Lung microvascular endothelial cell (primary cell): ENCODE measurements at regions not wholly inside any gene's neighbourhood (a gene's known extent, or its start where the extent isn't known, plus 50 kb on each side); places are given as distances from the start of the nearest gene placed in this dataset.
"Not testable (repeated sequence)": the region's sequence is repeated elsewhere in the genome, so short reads cannot be mapped to it uniquely, and the experiment has no call there.

Experiments used
- DNase-seq, 2 donors: peaks; one replicate each; pipeline versions ENCODE4 v3.0.0 to v3.0.0-alpha.2; 2010; ENCODE audit warnings: low read depth in 2 of 2

DNA sequence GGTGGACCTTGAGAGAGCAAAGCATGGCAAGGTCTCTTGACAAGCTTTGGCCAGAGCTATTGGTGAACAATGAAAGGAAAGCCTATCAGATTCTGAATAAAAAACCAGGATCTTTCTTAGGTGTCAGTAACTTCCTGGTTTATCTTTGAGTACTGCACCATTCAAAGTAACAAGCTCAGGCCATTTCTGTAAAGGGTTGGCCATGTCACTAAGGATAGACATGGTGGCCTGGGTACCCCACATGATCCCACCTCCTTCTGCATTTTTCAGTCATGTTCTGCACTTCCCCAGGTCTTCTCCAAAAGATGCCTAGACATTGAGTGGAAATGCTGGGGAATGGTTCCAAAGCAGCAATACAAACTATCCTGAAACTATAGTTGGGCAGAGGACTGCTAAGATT is 242.0 kb downstream of the ARHGAP12 start:
- no peak for DNase-seq

DNA sequence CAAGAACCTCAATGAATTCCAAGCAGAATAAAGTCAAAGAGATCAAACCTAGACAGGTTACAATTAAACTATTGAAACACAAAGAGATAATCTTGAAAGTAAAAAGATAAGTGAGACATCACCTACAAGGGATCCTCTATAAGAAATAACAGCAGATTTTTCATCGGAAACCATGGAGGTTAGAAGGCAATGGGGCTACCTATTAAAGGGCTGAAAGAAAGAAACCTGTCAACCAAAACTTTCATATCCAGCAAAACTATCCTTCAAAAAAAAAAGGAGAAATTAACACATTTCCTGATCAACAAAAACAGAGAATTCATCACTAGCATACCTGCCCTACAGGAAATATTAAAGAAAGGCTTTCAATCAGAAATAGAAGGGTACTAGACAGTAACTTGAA is 244.9 kb downstream of the ARHGAP12 start:
- no peak for DNase-seq

DNA sequence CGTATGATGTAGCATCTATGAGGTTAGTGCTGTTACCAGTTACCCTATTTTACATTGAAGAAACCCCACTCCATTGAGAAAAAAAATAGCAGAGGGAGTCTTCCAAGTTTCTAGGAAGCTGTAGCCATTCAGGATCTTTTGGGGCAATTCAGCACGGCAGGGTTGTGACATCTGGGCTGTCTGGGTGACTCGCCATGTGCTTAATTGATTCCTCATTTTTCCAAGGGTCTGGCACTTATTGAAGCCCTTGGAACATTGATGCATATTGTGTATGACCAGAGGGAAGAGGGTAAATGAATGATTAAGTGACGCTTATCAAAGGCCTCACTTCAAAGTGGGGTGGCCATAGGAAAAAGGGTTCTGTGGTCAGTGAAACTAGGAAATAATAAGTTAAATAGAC is 248.7 kb downstream of the ARHGAP12 start:
- no peak for DNase-seq

DNA sequence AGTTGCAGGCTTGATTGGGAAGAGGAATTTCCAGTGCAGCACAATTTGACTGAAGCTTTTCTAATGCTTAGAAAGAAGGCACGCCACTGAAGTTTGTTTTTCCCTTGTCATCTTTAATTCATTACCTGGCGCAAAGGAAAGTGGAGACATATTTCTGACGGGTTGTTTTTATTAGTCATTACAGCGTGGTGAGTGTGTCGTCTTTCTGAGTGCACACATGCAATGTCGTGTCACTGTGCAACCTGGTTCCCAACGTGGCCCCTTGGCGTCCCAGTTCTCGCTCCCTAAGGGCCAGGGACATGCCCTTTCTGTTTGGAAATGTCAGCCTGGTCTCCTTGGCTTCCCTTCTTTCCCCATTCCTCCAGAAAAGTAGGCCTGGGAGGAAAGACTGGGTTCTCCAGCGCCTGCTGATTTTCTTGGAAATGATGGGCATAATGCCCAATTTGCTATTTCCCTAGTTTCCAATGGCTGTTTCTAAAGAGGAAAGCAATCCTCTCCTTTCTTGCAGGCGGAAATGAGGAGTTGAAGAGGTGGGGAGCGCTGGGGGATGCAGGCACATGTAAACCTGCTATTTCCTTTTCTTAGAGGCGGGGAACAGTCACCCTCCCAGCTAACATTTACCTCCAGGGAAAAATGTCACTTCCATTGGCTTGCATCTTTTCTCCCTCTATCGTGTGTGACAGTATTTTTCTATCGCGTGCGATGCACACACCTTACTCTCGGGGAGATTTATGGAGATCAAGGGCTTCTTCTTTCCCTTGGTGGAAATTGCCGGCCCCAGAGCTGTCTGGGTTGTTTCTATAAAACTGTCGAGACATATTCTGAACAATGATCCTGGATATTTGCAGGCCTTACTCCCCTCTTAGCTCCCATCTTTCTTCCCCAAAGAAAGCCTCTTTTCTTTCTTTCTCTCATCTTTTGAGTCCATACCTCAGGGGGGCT is 249.8 kb downstream of the ARHGAP12 start:
- DNase-seq: no peak

DNA sequence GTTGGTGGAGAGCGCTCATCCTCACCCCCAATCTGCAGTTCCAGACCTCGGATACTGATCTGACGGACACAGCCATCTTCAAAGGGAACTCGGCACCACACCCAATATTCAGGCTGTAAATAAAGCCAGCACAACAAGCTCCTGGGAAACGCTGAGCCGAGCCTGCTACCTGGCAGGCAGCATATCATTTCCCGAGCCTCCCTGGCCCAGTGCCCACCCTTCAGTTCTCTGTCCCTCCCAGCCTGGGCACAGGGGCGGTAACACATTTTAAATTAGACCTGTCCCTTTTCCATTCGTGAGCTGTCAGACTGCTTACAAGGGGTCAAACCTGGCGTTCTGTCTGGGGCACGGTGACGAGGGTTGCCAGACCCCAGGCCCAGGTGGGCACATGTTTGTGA is 250.5 kb downstream of the ARHGAP12 start:
- peak in 1 of 2 donors; percentile 12 for DNase-seq

DNA sequence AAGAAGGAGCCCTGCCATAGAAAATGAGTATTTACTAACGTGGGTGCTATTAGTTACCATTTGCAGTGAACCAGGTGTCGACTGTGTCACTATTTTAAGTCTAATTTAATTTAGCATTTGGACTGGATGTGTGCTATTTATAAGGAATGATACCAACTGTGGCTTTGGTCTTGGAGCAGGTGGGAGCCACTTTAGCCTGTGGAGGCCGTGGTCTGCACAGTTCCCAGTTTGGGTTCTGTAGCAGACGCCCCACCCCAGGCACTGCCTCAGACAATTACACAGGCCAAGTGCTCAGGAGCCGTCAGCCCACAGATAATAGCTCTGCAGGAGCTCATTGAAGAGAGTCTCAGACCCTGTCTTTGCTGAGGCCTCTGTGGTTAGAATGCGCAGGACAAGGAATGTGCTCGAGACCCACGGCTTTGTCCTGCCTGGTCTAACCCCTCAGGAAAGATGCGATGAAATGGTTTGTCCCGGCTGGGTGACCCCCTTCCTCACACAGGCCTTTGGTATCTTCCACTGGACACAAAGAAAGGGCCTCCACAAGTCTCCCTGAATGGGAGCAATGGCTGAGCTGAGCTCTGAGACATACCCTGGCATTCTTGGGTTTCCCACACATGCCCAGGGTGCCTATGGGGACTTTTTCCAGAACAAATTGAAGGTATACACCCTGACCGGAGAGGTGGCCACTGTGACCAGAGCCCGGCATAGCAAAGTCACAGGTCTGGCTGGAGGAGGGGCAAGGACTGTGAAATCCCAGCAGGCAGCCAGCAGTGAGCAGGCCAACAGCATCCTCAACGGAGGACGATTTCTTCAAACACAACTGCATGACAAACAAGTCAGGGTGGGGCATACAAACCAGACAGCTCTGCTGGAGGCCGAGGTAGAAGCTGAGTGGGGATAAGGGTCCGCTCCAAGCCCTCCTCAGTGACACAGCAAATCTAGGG is 251.2 kb downstream of the ARHGAP12 start:
- no peak for DNase-seq

DNA sequence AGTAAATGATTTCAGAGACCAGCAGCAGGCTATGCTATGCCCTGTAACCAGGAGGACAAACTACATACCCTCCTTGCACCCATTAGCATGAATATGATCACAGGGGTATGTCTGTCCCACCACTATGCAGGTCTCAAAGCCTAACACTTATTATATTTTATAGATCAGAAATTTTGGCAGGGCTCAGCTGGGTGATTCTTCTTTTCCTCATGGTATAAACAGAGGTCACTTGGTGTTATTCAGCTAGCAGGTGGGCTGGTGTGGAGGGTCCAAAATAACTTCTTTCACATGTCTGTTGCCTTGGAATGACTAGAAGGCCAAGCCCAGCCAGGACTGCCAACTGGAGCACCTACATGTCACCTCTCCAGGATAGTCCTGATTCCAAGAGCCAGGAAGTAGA is 252.9 kb downstream of the ARHGAP12 start:
- DNase-seq: no peak

DNA sequence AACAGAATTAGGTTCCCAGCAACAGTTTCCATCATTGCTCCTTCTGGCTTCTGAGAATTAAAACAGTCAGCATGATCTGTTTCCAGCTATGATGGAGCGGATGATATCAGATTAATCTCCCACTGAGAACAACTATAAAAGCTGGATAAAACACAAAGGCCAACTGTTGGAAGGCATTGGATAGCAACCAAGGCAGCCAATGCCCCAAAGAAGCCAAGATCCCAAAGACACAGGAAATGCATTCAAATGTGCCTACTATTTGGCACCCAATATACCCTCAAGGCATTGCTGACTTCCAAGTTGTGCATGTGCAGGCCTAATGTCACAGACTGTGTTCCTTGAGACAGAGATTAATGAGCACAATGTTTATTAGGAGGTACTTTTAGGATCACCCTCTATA is 259.3 kb downstream of the ARHGAP12 start:
- DNase-seq: no peak

DNA sequence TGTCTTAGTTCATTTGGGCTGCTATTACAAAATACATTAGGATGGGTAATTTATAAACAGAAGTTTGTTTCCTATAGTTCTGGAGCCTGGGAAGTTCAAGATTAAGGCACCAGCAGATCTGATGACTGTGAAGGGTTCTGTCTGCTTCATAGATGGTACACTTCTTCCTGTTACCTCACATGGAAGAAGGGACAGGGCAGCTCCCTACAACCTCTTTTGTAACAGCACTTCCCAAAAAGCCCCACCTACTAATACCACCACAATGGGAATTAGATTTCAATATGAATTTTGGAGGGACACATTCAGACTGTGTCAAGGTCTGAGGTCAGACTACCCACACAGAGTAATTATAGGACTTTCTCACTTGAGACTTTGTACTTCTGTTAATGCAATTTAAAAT is 260.3 kb downstream of the ARHGAP12 start:
- no peak for DNase-seq

DNA sequence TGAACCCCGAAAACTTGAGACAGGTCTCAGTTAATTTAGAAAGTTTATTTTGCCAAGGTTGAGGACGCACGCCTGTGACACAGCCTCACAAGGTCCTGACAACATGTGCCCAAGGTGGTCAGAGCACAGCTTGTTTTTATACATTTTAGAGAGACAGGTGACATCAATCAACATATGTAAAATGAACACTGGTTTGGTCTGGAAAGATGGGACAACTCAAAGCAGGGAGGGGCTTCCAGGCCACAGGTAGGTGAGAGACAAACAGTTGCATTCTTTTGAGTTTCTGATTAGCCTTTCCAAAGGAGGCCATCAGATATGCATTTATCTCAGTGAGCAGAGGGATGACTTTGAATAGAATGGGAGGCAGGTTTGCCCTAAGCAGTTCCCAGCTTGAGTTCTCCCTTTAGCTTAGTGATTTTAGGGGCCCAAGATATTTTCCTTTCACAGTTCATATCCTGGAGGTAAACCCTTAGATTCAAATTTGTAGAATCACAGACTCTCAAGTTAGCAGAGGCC is 262.8 kb downstream of the ARHGAP12 start:
- DNase-seq: not testable (repeated sequence)

DNA sequence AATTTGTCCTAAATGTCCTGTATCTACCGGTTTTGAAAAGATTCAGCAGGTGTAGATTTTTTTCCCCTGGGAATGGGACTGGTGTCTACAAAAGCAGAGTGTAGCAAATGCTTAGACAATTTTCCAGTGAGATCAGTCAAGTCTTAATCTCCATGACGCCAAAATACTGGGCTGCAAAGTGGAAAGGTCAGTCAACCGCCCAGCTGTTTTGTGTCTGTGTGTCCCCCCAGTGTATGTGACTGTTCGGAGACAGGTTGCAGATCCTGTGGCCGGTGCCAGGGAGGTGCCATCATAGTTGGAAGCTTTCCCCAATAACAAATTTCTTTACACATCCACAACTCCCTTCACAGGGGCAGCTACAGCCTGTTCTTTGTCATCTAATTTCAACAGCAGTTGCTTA is 263.8 kb downstream of the ARHGAP12 start:
- no peak for DNase-seq

DNA sequence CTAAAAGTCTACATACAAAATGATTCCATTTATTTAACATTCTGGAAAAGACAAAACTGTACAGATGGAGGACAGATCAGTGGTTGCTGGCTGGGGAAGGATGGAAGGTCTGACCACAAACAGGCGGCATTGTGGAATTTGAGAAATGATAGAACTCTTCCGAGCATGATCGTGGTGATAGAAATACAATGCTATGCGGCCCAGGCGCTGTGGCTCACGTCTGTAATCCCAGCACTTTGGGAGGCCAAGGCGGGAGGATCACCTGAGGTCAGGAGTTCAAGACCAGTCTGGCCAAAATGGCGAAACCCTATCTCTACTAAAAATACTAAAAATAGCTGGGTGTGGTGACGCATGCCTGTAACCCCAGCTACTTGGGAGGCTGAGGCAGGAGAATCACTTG is 264.6 kb downstream of the ARHGAP12 start:
- not testable (repeated sequence) for DNase-seq

DNA sequence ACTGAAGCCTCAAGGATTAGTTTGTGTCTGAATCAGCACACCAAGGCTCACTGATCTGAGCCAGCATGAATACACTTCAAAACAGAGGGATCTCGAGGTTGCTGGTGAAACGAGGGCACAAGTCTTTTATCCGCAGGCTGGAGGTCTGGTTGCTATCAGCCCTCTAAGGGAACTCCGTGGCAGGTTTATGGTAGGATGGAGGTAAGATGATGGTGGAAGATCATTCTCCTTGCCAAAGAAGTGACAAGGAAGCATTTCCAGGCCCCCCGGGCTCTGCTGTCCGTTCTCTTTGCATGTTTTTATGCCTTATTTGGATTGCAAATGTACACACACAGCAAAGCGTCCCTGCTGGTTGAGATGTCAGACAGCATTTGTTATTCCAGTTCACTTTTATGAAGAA is 268.3 kb downstream of the ARHGAP12 start:
- DNase-seq: no peak

DNA sequence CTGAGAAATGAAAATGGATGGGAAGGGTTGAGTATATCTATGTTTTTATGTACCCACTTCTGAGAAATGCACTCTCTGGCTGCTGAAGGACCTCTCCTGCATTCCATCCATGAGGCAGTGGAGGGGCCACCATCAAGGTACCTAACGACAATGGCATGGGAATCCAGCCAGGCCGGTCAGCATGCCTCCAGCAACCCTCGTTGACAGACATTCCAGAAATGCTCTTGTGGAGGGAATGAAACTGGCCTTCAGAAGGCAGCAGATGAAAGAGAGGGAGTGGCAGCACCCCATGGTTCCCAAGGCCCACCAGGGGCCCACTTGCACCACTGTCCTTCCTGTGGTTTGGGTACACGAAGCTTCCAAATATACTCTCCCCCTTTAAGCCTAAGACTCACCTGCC is 269.0 kb downstream of the ARHGAP12 start:
- DNase-seq: no peak

DNA sequence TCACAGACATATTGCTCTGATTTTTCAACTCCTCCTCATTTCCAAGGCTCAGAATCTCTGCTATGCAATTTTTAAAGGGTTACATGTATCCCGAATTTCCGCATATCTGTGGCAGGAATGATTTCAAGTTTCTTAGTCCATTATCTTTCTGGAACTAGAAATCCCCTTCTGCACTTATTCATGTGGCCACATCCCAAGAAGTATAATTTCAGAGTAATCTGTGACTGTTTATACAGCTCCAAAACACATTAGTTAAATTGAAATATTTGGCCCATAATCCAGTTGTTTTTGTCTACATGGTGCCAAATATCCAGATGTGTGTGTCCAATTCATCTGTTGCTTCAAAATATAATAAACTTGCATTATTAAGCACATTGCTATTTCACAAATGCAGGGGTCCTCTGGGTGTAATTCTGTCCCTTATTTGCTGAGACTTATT is 271.2 kb downstream of the ARHGAP12 start:
- peak in 1 of 2 donors; percentile 12 for DNase-seq

DNA sequence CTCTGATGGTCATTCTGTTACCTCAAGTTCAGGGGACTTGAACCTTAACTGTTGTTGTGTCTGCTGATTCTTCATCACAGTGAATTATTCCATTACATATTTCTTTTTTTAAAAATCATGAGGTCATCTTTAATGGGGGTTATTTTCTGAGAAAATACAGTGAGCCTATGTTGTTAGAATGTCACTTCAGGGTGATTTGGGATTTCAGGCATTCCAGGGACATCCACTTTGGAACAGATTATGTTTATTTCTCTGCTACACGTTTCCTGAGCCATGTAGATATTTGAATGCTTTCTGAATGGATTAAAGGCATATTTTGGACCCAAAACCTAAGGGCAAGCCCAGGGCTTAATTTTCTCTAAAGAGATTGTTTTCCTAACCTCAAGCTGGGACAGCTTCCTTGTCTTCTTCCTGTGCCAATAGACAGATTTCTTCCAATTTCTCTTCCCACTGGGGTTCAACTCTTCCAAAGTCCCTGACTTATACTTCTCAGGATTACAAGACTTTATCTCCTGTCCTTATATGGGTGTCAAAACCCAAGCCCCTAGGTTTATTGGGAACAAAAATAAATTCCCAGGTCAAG is 271.7 kb downstream of the ARHGAP12 start:
- peak in 1 of 2 donors; percentile 86 for DNase-seq

DNA sequence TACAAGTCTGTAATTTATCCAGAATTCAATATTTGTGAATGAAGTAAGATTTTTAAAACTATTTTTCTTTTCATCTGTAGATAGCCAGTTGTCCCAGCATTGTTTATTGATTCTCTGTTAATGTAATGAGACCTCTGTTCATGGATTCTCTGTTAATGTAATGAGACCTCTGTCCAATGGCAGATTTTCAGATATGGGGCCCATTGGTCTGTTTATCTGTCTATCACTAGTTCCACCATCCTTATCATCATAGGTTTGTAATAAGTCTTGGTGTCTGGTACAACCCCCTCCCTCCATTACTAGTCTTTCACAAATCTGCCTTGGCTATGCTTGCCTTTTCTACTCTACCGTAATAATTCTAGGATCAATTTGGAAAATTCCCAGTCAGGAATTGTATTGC is 276.6 kb downstream of the ARHGAP12 start:
- no peak for DNase-seq

DNA sequence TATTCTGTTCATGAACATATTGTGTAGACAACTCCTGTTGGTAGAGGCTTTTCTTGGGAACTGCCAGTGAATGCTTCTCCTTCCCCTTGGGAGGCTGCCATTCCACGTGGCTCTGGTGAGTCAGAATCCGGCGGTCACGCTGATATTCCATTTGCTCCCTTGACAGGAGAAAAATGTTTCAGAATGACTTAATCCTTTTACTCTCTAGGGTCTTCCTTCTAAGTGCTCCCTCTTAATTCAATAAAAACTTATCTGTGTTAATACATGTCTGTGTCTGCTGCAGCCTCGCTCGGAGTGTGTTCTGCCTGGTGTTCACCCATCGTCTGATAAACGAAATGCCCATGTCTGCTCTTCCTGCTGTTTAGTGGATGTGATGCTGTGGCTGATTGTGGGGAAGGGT is 278.6 kb downstream of the ARHGAP12 start:
- DNase-seq: peak; percentile 65 to 91

DNA sequence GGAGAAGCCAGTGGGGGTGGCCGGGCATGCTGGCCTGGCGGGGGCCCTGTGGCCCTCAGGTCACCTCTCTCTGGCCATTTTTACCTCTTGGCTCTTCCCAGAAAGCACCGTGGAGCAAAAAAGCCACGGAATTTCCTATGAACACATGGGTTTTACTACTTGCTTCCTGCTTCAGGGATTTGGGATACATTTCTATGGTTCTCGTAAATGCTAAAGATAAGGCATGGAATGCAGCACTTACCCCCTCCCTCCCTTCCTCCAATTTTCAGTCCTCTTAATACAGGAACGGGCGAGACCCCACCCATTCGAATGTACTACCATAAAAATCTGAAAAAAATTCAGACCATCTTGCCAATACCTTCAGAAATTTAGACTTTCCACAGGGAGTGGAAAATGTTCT is 279.7 kb downstream of the ARHGAP12 start:
- no peak for DNase-seq

DNA sequence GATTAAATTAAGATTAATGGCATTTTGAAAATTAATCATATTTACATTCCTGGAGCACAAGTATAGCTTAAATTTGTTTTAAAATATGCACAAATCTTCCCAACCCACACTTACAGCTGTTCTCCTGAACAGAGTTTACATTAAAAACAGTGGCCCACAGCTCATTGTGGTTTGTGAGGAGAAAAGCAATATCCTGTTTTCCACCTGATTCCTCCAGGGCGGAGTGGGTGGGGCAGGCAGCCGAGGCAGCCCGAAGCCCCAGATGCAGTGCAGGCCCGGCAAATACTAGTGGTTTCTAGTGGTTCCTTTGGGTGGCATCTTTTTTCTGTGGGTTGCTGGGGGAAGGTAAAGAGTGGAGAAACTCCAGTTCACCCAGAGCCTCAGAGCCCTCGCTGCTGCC is 280.8 kb downstream of the ARHGAP12 start:
- DNase-seq: no peak

DNA sequence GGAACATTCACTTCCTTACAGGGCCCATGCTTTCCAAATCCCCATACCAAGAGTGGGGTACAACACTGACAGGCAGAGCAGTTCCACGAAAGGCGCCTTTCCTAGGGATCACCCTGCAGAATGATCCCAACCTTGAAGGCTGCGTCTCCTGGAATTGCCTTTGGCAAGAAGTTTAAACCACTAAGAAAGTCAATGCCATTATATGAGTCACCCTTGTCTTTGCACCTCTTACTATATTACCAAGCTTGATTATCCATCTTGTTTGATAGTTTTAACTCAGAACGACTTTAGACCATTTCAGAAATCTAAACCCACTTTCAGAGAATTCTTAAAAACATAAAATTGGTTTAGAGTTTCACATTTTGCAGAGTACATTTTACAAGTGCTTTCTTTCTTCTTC is 282.1 kb downstream of the ARHGAP12 start:
- DNase-seq: no peak

DNA sequence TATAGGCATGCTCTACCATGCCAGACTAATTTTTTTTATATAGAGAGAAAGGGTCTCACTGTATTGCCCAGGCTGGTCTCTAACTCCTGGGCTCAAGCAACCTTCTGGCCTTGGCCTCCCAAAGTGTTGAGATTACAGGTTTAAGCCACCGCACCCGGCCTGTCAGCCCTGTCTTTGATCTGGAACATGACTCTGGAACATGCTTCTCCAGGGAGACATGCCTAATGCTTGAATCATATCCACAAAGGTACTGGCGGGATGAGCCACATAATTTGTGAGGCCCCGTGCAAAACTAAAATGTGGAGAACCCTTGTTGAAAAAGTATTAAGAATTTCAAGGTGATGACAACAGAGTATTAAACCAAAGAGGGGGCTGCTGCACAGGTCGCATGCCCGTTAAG is 282.8 kb downstream of the ARHGAP12 start:
- no peak for DNase-seq
